Hepatocyte (in vitro differentiated cells): ENCODE measurements at regions not wholly inside any gene's neighbourhood (a gene's known extent, or its start where the extent isn't known, plus 50 kb on each side); places are given as distances from the start of the nearest gene placed in this dataset.

ENCODE experiments used
- DNase-seq: peaks from one replicate; pipeline ENCODE4 v3.0.0-alpha.2; 2016; ENCODE audit warnings: low spot score
- H2AFZ ChIP-seq: fragments of 200-600 bp; sonication (generic); 2 replicates; pipeline ENCODE4 v1.6.0; 2016; ENCODE audit warnings: antibody characterized with exemption, mild to moderate bottlenecking
- H3K27ac ChIP-seq: fragments of 200-600 bp; sonication (generic); 2 replicates; pipeline ENCODE4 v1.5.1; 2016; ENCODE audit warnings: mild to moderate bottlenecking
- H3K27me3 ChIP-seq: fragments of 200-600 bp; sonication (generic); 2 replicates; pipeline ENCODE4 v1.6.1; 2016
- H3K36me3 ChIP-seq: fragments of 200-600 bp; sonication (generic); replicated peaks from 2 replicates; pipeline ENCODE4 v1.5.1; 2016; ENCODE audit warnings: low read depth; ENCODE audit not compliant: insufficient read depth
- H3K4me1 ChIP-seq: fragments of 200-600 bp; sonication (generic); 2 replicates; pipeline ENCODE4 v1.5.1; 2016; ENCODE audit warnings: mild to moderate bottlenecking, moderate library complexity; ENCODE audit not compliant: insufficient read depth
- H3K4me2 ChIP-seq: fragments of 200-600 bp; sonication (generic); 2 replicates; pipeline ENCODE4 v1.6.0; 2016
- H3K4me3 ChIP-seq: fragments of 200-600 bp; sonication (generic); 2 replicates; pipeline ENCODE4 v1.5.1; 2016; ENCODE audit warnings: mild to moderate bottlenecking
- H3K79me2 ChIP-seq: fragments of 200-600 bp; sonication (generic); 2 replicates; pipeline ENCODE4 v1.6.0; 2017; ENCODE audit warnings: mild to moderate bottlenecking
- H3K9me2 ChIP-seq: fragments of 200-600 bp; sonication (generic); replicated peaks from 2 replicates; pipeline ENCODE4 v1.6.0; 2017; ENCODE audit warnings: mild to moderate bottlenecking; ENCODE audit not compliant: insufficient read depth
- H3K9me3 ChIP-seq: fragments of 200-600 bp; sonication (generic); 2 replicates; pipeline ENCODE4 v1.5.1; 2016; ENCODE audit warnings: low read depth, mild to moderate bottlenecking
- H4K20me1 ChIP-seq: fragments of 200-600 bp; sonication (generic); 2 replicates; pipeline ENCODE4 v1.6.0; 2016; ENCODE audit warnings: mild to moderate bottlenecking; ENCODE audit not compliant: insufficient read depth, poor library complexity, severe bottlenecking
- EZH2 ChIP-seq: fragments of 200-600 bp; sonication (generic); IDR thresholded peaks from 2 replicates; pipeline ENCODE4 v1.6.1; 2016; ENCODE audit warnings: antibody characterized with exemption, mild to moderate bottlenecking, borderline replicate concordance
- EZH2phosphoT487 ChIP-seq: fragments of 200-600 bp; sonication (generic); IDR thresholded peaks from one replicate; pipeline ENCODE4 v1.6.1; 2018; ENCODE audit warnings: antibody characterized with exemption, mild to moderate bottlenecking, low read depth, moderate library complexity; ENCODE audit not compliant: unreplicated experiment, severe bottlenecking
- WGBS: methylation state at CpG from one replicate; pipeline ENCODE4 v1.1.6; 2016; ENCODE audit warnings: low lambda C conversion rate; ENCODE audit errors: missing lambda C conversion rate; 5-methylcytosine and 5-hydroxymethylcytosine counted together
- TF ChIP-seq, protein P1 (sequence below): fragments of 200-600 bp; sonication (generic); IDR thresholded peaks from 2 replicates; pipeline ENCODE4 v1.5.1; 2016; ENCODE audit warnings: antibody characterized with exemption, mild to moderate bottlenecking; ENCODE audit not compliant: poor library complexity

DNA sequence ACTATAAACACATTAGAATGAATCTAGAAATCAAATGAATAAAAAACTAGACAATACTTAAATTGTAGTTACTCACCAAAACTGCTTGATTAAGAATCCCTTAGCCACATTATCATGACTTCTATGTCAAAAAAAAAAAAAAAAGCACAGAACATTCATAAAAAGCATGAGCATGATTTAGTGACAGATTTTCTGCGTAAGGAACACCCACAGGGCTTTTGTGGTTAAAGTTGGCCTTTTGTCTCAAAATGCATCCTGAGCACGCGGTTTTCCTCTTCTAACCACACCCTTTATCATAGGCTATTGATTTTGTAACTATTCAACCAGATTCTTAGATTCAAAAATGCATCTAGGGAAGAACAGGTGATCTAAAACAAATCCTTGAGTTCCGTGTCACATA, 334.0 kb upstream of the NR2F2 start:
- WGBS = 95% methylated on average over 4 of the region's 4 CpGs
- no peaks in the 10 kb centered on the region for H3K9me2 ChIP-seq
- H3K27me3 ChIP-seq = no peaks in the 10 kb centered on the region

DNA sequence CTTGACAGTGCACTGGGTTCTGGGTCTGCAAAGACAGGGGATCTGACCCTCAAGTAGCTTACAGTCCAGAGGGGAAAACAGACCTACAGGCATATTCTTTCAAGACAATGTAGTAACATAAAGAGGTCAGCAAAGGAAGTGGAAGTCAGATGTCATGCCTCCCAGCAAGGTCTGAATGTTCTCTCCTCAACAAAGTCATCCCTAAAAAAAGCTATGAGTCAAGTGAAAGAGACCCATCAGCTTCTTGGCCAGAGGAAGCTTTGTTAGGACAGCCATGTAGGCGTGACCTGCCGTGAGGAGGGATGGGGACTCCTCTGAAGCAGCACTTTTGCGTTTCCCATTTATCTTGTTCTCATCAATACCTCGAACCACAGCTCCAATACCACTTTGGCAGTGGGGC, 331.6 kb upstream of the NR2F2 start:
- H2AFZ ChIP-seq = no peak overlapping the region
- H3K36me3 ChIP-seq = no peaks in the 10 kb centered on the region
- no peaks in the 10 kb centered on the region for H3K79me2 ChIP-seq
- TF ChIP-seq EZH2phosphoT487 = no peak
- no peak for TF ChIP-seq EZH2
- TF ChIP-seq, protein P1, sequence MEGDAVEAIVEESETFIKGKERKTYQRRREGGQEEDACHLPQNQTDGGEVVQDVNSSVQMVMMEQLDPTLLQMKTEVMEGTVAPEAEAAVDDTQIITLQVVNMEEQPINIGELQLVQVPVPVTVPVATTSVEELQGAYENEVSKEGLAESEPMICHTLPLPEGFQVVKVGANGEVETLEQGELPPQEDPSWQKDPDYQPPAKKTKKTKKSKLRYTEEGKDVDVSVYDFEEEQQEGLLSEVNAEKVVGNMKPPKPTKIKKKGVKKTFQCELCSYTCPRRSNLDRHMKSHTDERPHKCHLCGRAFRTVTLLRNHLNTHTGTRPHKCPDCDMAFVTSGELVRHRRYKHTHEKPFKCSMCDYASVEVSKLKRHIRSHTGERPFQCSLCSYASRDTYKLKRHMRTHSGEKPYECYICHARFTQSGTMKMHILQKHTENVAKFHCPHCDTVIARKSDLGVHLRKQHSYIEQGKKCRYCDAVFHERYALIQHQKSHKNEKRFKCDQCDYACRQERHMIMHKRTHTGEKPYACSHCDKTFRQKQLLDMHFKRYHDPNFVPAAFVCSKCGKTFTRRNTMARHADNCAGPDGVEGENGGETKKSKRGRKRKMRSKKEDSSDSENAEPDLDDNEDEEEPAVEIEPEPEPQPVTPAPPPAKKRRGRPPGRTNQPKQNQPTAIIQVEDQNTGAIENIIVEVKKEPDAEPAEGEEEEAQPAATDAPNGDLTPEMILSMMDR = no peak
- 93% methylated on average over 4 of the region's 4 CpGs for WGBS
- H3K4me2 ChIP-seq = no peak overlapping the region
- no peaks in the 10 kb centered on the region for H3K4me1 ChIP-seq
- no peaks in the 10 kb centered on the region for H3K27me3 ChIP-seq
- no peak overlapping the region for H3K4me3 ChIP-seq
- no peaks in the 10 kb centered on the region for H3K9me2 ChIP-seq
- H3K9me3 ChIP-seq = no peaks in the 10 kb centered on the region
- H3K27ac ChIP-seq = no peak overlapping the region
- no peaks in the 10 kb centered on the region for H4K20me1 ChIP-seq
- DNase-seq = no peak

More for the DNA sequence above, 334.0 kb upstream of the NR2F2 start:
- Histone ChIP-seq H3K9me3 (no peaks in the 10 kb centered on the region), H3K27ac (no peak overlapping the region), H3K4me2 (no peak overlapping the region), H3K79me2 (no peaks in the 10 kb centered on the region), H3K4me3 (no peak overlapping the region), H2AFZ (no peak overlapping the region), H3K36me3 (no peaks in the 10 kb centered on the region), H4K20me1 (no peaks in the 10 kb centered on the region), H3K4me1 (no peaks in the 10 kb centered on the region)
- DNase-seq = no peak
- TF ChIP-seq EZH2phosphoT487 (no peak), EZH2 (no peak)
- TF ChIP-seq, protein P1 = no peak

DNA sequence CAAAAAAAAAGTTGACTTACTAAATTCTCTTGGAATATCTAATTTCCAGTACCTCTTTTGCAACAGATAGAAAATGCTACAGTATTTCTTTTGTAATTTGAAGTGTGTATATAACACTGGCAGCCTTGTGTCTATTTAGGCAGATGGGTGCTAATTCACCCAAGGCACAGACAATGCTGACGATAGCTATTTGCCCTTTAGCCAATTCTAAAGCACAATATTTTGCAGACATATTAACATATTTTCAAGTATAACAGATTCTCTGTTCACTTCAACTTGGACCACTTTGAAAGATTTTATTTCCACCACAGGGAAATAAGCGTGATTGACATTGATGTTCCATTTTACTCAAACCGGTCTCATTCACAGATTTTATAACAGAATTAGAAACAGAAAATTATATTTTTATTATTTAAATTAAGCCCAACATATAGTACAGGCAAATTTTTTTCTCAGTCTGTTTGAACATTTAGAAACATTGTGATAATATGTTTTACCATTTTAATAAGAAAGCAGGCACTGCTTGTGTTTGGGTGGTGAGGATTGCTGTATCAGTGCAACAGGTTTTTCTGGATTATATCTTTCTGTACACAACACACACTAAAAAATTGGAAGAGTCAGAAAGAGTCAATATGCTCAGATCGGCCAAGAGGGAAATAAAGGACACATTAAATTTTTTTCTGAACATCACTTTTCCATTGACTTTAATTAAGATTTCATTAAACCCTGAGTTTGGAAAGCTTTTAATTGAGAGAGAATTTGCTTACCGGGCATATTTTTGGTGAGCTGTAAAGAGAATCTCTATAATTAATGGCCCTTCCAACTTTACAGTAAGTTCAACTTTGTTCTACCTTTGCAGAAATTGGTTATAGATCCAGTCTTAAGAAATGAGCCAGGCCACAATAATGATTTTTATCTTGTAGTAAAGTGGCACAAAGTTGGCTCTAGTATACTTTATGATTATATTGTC, 327.3 kb upstream of the NR2F2 start:
- H3K79me2 ChIP-seq = no peaks in the 10 kb centered on the region
- H4K20me1 ChIP-seq = no peaks in the 10 kb centered on the region
- no peaks in the 10 kb centered on the region for H3K4me1 ChIP-seq
- H3K9me2 ChIP-seq = no peaks in the 10 kb centered on the region
- H3K27ac ChIP-seq = no peak overlapping the region
- H3K4me3 ChIP-seq = no peak overlapping the region
- WGBS = 89% methylated on average over 5 of the region's 5 CpGs
- H3K36me3 ChIP-seq = no peaks in the 10 kb centered on the region
- H3K27me3 ChIP-seq = no peaks in the 10 kb centered on the region
- TF ChIP-seq, protein P1 = no peak
- no peak for TF ChIP-seq EZH2phosphoT487
- no peak for TF ChIP-seq EZH2
- no peak overlapping the region for H2AFZ ChIP-seq
- DNase-seq = no peak
- no peaks in the 10 kb centered on the region for H3K9me3 ChIP-seq
- no peak overlapping the region for H3K4me2 ChIP-seq
